ENCODE measurements at regions not wholly inside any gene's neighbourhood (a gene's known extent, or its start where the extent isn't known, plus 50 kb on each side); places are given as distances from the start of the nearest gene placed in this dataset.

DNA sequence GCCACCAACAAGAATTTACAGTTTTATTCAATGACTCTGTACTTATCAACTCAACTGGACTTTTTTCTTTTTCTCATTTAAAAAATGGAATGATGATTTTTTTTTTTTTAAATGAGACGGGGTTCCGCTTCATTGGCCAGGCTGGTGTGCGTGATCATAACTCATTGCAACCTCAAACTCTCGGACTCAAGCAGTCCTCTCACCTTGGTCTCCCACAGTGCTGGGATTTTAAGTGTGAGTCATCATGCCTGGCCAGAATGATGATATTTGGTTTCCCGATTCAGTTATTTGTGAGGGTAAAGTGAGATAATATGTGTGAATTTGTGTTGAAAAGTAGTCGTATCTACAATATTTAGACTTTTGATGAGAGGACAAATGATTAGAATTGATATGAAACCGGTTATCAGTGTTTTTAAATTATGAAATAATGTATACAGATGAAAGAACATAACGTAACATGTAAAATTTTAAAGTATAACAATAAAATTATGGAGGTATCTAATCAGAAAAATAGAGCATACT, 66.0 kb upstream of the UNC5C start:
- ChIA-PET POLR2A (no interaction called here), CTCF (no interaction called here)
- Mint-ChIP-seq H3K36me3 (peaks cover 3% of the 10 kb centered on the region; the same call in 1 of the 2 replicates), H3K27me3 (ENCODE audit: low read depth) (no peaks in the 10 kb centered on the region), H3K4me3 (no peak overlapping the region), H3K4me1 (peaks cover 7% of the 10 kb centered on the region), H3K9me3 (peaks cover 12% of the 10 kb centered on the region), H3K27ac (no peak overlapping the region)
- TF ChIP-seq JUN (CRISPR knock-in tag; IDR thresholded peaks at IDR 0.05) (no peak), KAT7 (CRISPR knock-in tag; IDR thresholded peaks at IDR 0.05; ENCODE audit: borderline replicate concordance) (no peak), ZBTB21 (CRISPR knock-in tag; IDR thresholded peaks at IDR 0.05; ENCODE audit: borderline replicate concordance) (no peak), RELA (CRISPR knock-in tag; IDR thresholded peaks at IDR 0.05; ENCODE audit: borderline replicate concordance) (no peak)
- TF ChIP-seq, protein P1, sequence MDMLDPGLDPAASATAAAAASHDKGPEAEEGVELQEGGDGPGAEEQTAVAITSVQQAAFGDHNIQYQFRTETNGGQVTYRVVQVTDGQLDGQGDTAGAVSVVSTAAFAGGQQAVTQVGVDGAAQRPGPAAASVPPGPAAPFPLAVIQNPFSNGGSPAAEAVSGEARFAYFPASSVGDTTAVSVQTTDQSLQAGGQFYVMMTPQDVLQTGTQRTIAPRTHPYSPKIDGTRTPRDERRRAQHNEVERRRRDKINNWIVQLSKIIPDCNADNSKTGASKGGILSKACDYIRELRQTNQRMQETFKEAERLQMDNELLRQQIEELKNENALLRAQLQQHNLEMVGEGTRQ (CRISPR knock-in tag; IDR thresholded peaks at IDR 0.05): no peak
- TF ChIP-seq, protein P2, sequence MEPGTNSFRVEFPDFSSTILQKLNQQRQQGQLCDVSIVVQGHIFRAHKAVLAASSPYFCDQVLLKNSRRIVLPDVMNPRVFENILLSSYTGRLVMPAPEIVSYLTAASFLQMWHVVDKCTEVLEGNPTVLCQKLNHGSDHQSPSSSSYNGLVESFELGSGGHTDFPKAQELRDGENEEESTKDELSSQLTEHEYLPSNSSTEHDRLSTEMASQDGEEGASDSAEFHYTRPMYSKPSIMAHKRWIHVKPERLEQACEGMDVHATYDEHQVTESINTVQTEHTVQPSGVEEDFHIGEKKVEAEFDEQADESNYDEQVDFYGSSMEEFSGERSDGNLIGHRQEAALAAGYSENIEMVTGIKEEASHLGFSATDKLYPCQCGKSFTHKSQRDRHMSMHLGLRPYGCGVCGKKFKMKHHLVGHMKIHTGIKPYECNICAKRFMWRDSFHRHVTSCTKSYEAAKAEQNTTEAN (CRISPR knock-in tag; IDR thresholded peaks at IDR 0.05): no peak
- ATAC-seq: no peak
- no peak for DNase-seq (ENCODE audit: low spot score)

DNA sequence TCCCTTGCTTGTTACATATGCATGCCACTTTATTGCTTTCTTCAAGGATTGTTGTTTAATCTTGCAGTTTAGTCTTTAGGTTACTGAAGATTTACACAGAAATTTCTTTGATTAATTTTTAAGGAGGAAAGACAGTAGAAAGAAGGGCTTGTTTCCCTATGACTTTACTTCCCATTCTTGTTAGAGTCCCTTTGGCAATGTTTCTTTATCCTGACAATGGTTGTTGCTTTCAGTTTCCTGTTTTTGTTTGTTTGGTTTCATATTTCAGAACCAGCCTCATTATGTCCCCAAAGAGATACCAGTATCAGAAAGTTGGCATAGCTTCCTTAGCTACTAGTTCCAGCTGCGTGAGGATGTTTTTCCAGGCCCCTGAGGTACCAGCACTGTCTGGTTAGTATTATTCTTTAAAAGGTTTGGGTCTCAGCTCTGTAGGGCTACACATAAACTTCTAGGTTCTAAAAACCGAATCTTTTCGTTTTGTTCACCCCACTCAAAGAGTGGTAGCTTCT, 61.3 kb upstream of the UNC5C start:
- ChIA-PET CTCF (no interaction called here), POLR2A (interaction anchor here (0.6 kb wide), 1 partner anchor 25 kb away, joined by 7 read pairs; no protein-coding TSS in a partner anchor)
- Mint-ChIP-seq H3K9me3 (peaks cover 16% of the 10 kb centered on the region), H3K36me3 (peaks cover 3% of the 10 kb centered on the region; the same call in 1 of the 2 replicates), H3K4me3 (no peak overlapping the region), H3K4me1 (peaks cover 10% of the 10 kb centered on the region), H3K27me3 (ENCODE audit: low read depth) (no peaks in the 10 kb centered on the region), H3K27ac (no peak overlapping the region)
- TF ChIP-seq FOXP1 (CRISPR knock-in tag; IDR thresholded peaks at IDR 0.05; ENCODE audit: borderline replicate concordance): no peak
- TF ChIP-seq ZBTB21 (CRISPR knock-in tag; IDR thresholded peaks at IDR 0.05; ENCODE audit: borderline replicate concordance): no peak
- TF ChIP-seq NFE2L1 (CRISPR knock-in tag; IDR thresholded peaks at IDR 0.05): no peak
- no peak for TF ChIP-seq GTF2I (CRISPR knock-in tag; conservative IDR thresholded peaks at IDR 0.05)
- TF ChIP-seq ZNF423 (CRISPR knock-in tag; IDR thresholded peaks at IDR 0.05): no peak
- no peak for TF ChIP-seq CBFB (CRISPR knock-in tag; IDR thresholded peaks at IDR 0.05; ENCODE audit: low read depth)
- TF ChIP-seq, protein P3, sequence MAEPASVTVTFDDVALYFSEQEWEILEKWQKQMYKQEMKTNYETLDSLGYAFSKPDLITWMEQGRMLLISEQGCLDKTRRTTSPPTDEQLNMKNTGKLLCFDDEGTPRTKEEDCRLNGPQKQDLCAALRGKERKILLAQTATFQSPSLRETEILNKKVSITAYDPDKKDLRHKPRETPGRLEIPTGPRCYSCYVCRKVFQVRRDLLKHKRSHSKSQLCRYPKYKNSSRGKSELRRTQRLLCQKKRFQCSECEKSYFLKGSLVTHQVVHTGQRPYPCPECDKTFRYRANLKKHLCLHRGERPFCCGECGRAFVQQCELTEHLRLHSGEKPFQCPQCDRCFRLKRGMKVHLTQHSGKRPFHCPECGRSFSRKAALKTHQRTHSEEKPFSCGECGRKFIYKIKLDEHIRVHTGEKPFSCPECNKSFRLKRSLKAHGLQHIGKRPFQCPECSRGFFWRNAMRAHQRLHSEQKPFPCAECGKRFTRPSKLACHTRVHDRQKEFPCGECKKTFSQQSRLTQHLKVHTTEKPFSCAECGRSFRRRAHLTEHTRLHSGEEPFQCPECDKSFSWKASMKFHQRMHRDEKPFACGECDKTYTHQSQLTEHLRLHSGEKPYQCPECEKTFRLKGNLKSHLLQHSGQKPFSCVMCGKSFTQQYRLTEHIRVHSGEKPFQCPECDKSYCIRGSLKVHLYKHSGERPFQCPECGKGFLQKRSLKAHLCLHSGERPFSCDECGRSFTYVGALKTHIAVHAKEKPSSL (CRISPR knock-in tag; conservative IDR thresholded peaks at IDR 0.05): no peak
- TF ChIP-seq, protein P4, sequence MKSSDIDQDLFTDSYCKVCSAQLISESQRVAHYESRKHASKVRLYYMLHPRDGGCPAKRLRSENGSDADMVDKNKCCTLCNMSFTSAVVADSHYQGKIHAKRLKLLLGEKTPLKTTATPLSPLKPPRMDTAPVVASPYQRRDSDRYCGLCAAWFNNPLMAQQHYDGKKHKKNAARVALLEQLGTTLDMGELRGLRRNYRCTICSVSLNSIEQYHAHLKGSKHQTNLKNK (CRISPR knock-in tag; IDR thresholded peaks at IDR 0.05): no peak
- TF ChIP-seq ZNF121 (CRISPR knock-in tag; IDR thresholded peaks at IDR 0.05): no peak
- TF ChIP-seq, protein P5, sequence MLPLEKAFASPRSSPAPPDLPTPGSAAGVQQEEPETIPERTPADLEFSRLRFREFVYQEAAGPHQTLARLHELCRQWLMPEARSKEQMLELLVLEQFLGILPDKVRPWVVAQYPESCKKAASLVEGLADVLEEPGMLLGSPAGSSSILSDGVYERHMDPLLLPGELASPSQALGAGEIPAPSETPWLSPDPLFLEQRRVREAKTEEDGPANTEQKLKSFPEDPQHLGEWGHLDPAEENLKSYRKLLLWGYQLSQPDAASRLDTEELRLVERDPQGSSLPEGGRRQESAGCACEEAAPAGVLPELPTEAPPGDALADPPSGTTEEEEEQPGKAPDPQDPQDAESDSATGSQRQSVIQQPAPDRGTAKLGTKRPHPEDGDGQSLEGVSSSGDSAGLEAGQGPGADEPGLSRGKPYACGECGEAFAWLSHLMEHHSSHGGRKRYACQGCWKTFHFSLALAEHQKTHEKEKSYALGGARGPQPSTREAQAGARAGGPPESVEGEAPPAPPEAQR (CRISPR knock-in tag; IDR thresholded peaks at IDR 0.05): no peak
- TF ChIP-seq CREM (CRISPR knock-in tag; IDR thresholded peaks at IDR 0.05): no peak
- TF ChIP-seq, protein P6, sequence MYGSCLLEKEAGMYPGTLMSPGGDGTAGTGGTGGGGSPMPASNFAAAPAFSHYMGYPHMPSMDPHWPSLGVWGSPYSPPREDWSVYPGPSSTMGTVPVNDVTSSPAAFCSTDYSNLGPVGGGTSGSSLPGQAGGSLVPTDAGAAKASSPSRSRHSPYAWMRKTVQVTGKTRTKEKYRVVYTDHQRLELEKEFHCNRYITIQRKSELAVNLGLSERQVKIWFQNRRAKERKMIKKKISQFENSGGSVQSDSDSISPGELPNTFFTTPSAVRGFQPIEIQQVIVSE (CRISPR knock-in tag; IDR thresholded peaks at IDR 0.05; ENCODE audit: borderline replicate concordance): no peak
- TF ChIP-seq ESRRA (CRISPR knock-in tag; IDR thresholded peaks at IDR 0.05; ENCODE audit: borderline replicate concordance): no peak
- no peak for TF ChIP-seq NFYB (CRISPR knock-in tag; conservative IDR thresholded peaks at IDR 0.05; ENCODE audit: low read depth)
- TF ChIP-seq ZNF317 (CRISPR knock-in tag; IDR thresholded peaks at IDR 0.05; ENCODE audit: borderline replicate concordance, low read depth): no peak
- ATAC-seq (no peak), DNase-seq (ENCODE audit: low spot score) (no peak)

Measured in WTC11 (cell line).